ENCODE measurements at regions not wholly inside any gene's neighbourhood (a gene's known extent, or its start where the extent isn't known, plus 50 kb on each side); places are given as distances from the start of the nearest gene placed in this dataset.

DNA sequence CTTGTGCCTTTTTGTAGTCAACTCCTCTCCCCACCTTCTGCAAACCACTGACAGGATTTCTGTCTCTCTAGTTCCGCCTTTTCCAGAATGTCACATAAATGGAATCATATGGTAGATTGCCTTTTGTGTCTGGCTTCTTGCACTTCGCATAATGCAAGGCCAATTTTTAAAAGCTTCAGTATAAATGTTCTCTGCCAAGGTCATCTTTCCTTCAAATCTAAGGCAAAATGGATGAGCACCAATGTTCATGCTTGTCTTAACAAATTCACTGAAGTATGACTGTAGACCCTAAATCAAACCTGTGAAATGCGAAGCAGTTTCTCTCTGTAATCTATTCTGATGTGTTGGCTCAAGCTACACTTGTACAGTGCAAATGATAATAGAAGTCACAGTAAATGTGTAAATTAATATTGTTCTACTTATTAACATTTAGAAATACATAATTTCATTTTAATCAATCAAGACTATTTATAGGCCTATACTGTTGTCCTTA is 92.8 kb upstream of the GLS start:
- TF ChIP-seq, protein P1, sequence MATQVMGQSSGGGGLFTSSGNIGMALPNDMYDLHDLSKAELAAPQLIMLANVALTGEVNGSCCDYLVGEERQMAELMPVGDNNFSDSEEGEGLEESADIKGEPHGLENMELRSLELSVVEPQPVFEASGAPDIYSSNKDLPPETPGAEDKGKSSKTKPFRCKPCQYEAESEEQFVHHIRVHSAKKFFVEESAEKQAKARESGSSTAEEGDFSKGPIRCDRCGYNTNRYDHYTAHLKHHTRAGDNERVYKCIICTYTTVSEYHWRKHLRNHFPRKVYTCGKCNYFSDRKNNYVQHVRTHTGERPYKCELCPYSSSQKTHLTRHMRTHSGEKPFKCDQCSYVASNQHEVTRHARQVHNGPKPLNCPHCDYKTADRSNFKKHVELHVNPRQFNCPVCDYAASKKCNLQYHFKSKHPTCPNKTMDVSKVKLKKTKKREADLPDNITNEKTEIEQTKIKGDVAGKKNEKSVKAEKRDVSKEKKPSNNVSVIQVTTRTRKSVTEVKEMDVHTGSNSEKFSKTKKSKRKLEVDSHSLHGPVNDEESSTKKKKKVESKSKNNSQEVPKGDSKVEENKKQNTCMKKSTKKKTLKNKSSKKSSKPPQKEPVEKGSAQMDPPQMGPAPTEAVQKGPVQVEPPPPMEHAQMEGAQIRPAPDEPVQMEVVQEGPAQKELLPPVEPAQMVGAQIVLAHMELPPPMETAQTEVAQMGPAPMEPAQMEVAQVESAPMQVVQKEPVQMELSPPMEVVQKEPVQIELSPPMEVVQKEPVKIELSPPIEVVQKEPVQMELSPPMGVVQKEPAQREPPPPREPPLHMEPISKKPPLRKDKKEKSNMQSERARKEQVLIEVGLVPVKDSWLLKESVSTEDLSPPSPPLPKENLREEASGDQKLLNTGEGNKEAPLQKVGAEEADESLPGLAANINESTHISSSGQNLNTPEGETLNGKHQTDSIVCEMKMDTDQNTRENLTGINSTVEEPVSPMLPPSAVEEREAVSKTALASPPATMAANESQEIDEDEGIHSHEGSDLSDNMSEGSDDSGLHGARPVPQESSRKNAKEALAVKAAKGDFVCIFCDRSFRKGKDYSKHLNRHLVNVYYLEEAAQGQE (IDR thresholded peaks at IDR 0.05; ENCODE audit: insufficient read depth in 1 of 2, low read depth in 2 of 2, low read length in 2 of 2) = no peak
- TF ChIP-seq POLR2AphosphoS5 (IDR thresholded peaks at IDR 0.05; ENCODE audit: low read depth, low read length) (no peak), SIN3A (IDR thresholded peaks at IDR 0.05; ENCODE audit: borderline replicate concordance, insufficient read depth, low read length) (no peak), TAF1 (IDR thresholded peaks at IDR 0.05; ENCODE audit: borderline replicate concordance, insufficient read depth, low read length) (no peak), FOXP2 (optimal IDR thresholded peaks at IDR 0.05; ENCODE audit: borderline replicate concordance, extremely low read depth, extremely low read length, insufficient read depth) (no peak)

Measured in PFSK-1 (cell line).